Kidney glomerular epithelial cell (primary cell): ENCODE measurements at regions not wholly inside any gene's neighbourhood (a gene's known extent, or its start where the extent isn't known, plus 50 kb on each side); places are given as distances from the start of the nearest gene placed in this dataset.
A peak's percentile ranks its signal among the peaks of the same experiment; 100 is the strongest.

ENCODE experiments used
- DNase-seq: peaks from one replicate; lab custom pipeline; 2025; lab: John Stamatoyannopoulos, UW

GRCh38 chr19:30662211-30662861 is 290.2 kb downstream of the ZNF536 start:
- no peak for DNase-seq

DNA sequence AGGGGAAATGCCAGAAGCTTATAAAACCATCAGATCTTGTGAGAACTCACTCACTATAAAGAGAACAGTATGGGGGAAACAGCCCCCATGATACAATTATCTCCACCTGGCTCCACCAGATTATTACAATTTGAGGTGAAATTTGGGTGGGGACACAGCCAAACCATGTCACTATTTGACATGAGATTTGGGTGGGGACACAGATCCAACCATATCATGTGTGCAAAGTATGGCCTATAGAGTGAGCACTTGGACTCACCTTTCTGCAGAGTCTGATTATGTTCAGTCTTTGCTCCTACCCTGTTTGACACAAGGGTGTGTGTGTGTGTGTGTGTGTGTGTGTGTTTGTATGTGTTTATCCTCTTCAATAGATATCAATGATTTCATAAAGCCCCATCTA is 287.5 kb downstream of the ZNF536 start:
- no peak for DNase-seq

GRCh38 chr19:30656520-30657100 is 284.4 kb downstream of the ZNF536 start:
- no peak for DNase-seq

- no peak for DNase-seq
Observed at GRCh38 chr19:30653646-30654386, 281.6 kb downstream of the ZNF536 start.

- no peak for DNase-seq
Observed at GRCh38 chr19:30652751-30653150, 280.6 kb downstream of the ZNF536 start.

GRCh38 chr19:30651691-30652090 is 279.5 kb downstream of the ZNF536 start:
- no peak for DNase-seq

DNA sequence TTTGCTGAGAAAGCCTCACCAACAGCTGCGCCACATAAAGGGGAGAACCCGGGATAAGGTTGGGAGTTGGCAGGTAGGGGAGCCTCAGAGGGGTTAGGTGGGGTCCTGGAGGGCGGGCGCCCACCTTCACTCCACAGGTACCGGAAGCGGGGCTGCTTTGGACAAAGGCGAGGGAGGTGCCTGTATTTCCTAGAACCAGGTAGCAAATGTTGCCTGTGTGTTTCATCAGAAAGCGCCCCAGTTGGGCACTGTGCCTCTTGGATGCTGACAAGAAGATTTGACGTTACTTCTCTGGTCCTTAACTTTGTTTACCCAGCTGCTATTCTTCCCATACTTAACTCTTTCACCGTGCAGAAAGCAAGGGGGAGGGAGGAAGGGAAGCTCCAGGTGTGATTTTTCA is 278.9 kb downstream of the ZNF536 start:
- no peak for DNase-seq

- DNase-seq, result peak; percentile 53
Observed at GRCh38 chr19:30649934-30650614, 277.9 kb downstream of the ZNF536 start.

DNA sequence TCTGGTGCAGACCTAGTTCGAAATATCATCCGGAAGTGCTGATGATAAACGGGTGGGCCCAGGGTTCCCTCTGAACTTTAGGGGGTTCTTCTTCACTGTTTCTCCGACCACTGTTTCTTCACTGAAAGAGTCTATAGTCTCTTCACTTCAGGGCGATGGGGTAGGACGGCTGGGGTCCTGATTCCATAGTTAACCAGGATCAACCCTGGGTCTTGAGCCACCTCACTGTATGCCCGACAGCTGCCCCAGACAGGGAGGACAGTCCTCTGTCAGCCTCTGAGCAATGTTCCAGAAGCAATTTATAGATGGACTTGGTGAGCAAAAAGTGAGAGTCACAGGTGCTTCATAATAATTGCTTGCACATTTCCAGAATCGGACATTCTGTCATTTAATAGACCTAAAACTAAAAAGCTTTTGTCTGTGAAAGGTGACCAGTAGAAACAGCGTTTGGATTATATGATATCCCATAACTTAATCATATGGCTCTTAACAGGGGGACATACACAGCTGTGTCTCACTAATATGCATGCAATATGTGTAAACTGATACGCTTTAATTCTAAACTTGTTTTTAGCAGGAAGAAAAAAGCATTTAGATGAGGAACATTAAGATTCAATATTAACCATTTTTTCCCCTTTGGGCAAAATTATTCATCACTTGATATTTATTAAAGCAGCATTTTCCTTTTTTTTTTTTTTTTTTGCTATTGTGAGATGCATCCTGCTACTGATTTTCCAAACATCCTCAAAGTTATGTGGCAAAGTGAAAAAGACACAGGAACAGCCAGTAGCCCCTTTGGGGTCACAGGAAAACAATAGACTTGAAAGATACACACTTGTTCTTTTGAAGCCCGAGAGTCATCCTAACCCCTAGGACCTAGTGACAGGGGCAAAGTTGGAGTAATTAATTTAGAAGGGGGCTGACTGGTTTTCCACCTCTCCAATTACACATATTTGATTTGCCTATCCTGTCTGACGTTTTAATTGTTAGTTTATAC is 277.0 kb downstream of the ZNF536 start:
- no peak for DNase-seq

DNA sequence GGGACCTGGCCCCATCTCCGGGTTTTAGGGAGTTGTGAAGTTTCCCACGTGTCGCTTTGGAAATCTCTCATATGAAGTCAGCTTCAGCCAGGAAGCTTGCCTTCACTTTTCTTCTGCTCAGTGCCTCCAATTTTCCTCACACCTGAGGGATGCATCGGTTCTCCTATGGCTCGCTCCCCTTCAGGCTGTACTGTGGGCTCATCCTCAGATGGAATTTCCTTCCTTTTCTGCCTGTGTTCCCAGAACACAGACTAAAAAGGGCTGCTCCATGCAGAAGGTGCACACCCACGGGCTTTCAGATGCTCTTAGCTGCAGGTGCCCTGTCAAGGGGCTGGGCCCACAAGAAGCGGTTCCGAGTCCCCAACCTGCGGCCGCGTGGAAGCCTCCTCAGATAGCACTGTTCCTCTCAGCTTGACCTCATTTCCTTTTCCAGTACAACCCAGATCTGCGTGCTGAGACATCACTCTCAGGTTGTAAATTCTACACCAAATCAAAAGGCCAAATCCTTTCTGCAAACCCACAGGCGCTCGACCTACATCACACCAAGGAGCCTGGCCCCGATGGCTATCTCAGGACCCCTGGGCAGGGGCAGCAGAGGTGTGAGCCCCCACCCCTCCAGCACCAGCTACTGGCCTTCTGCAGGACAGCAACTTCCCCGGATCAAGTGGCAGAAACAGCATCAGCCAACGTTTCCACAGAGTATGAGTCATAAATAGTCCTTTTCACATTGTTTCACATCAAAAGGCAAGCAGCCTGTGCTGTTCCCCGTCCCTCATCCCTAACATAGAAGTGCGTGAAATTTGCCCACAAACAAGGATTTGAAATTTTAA is 275.9 kb downstream of the ZNF536 start:
- DNase-seq, result no peak

DNA sequence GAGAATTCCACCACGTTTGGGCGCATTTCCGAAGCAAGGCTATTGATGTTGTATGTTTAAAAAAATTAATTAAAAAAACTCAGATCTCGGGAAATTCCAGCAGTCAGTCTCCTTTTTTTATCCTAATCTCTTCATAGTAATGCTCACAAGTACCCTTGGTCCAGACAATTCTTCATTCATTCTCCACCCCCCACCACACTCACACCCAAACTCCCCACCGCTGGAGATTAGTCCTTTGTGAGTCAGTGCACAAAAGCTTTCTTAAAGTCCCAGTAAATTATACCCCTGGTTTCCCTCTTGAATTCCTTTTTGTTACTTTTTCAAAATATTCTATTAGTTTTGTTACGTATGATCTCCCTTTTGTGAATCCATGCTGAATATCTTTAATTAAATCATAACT is 274.6 kb downstream of the ZNF536 start:
- DNase-seq, result no peak

DNA sequence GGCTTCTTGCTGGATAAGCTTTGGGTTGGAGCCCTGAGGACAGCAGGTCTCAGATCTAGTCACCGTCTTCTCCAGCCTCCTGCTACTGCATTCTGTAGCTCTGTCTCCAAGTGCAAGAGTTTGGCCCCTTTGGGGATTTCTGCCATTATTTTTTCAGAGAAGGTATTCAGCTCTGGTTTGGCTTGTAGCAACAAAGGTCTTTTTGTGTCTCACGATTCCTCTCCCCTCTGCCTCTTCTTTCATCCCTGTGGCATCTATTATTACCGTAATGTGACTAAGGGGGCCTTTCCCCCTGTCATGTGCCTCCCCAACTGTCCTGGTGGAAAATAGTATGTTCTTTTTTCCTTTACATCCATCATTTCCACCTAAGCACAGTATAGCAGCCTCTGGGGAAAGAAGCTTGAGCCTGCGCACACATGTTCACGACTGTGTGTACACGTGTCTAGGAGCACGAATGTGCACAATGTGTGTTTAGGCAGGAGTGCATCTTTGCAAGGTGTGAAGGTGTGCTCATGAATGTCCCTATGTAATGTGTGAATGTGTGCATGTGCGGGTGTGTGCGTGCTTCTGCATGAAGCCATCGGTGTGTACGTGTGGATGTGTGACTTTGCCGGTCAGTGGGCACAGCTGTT is 273.9 kb downstream of the ZNF536 start:
- DNase-seq, result no peak

- DNase-seq, result no peak
Observed at GRCh38 chr19:30640252-30640965, 268.2 kb downstream of the ZNF536 start.

DNA sequence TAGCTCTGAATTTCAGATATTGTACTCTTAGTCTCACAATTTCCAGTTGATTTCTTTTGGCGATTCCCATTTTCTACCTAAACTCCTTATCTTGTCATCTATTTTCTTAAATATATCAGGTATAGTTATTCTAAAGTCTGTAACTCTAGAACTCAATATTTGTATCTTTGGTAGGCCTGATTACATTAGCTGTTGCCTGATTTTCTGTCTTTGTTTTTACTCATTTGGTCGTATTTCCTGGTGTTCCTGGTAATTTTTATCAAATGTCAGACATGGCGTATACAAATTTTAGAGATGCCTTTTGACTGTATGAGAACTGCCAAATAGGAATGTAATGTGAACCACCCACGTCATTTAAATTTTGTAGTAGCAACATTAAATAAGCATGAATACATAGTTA is 266.7 kb downstream of the ZNF536 start:
- no peak for DNase-seq

DNA sequence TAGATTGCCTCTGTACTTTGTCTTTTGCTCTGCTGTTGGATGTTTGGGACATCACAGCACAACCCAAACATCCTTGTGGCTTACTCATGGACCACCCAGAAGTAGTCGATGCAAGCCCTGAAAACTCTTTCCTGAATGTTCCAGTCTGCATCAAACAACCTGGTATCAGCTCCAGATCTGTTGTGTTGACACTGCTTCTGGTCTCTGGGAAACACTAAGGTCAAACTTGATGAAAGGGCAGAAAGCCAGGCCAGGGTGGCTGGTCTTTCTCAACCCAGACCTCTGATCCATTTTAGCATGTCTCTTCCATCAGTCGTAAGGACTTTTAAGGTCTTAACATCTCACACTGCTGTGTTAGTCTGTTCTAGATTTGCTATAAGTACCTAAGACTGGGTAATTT is 265.7 kb downstream of the ZNF536 start:
- DNase-seq, result no peak

DNA sequence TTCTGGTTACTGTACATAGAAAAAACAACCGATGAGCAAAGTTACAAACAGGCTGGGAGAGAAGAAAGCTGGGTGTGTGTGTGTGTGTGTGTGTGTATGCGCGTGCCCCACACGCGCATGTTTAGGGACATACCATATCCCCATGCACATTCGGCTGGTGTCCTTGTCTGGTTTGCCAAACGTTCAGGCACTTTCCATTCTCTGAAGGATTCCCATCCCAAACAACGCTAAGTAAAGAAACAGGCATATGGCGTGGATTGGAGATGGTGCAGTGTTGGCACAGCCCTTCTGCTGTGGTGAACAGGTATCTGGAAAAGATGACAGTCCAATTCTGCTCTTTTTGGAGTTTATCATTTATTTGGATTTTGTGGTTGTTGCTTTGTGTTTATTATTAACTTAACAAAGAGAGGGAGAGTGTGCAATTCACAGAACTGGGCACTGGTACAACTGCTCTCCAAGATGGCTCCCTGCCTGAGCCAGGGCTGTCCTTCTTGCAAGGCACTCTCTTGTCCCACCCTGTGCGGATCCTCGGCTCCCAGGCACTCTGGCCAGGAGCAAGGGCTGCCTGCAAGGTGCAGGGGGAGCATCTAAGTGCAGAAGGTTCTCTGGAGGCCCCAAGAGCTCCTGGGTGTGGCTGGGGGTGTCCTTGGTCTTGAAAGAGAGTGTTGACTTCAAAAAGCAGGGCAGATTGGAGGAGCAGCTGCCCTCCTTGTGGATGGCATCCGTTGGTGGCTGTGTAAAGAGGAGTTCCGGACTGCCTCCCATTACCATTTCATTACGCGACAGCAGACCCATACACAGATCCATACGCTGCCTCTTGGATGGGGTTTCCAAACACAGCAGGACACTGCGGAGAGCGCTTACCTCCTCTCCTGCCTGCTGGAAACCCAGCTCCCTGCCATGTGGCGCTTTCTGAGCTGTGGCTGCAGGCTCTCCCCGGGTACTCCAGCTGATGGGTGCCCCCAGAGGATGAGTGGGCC is 263.1 kb downstream of the ZNF536 start:
- no peak for DNase-seq

DNA sequence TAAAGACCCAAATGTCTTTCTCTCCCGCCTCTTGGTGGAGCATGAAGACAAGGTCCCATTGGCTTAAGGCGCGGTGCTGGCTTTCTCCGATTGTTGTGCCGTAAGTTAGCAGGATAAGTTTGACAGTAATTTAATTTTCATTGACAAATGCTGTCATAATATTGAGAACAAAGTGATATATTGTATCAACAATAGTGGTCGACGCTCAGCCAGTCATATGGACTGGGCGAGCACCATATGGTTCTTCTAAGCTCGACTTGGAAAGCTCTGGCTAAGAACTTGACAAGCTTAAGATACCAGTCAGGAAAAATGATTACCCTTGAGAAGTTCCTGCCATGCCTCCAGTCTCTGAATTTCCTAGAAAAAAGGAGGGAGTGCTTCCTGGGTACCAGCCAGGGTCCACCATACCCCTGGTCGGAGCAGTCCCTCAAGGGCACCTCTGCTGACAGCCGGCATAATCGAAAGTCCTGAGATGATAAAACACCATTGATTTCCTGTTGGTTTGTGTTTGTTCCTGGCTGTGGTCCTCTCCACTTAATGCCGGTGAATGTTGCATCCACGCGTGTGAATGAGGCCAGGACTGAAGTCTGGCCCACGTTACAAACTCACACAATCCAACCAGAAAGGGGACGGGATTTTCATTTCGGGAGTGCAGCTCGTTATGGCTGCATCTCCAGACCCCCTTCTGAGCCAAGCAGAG is 262.1 kb downstream of the ZNF536 start:
- no peak for DNase-seq

DNA sequence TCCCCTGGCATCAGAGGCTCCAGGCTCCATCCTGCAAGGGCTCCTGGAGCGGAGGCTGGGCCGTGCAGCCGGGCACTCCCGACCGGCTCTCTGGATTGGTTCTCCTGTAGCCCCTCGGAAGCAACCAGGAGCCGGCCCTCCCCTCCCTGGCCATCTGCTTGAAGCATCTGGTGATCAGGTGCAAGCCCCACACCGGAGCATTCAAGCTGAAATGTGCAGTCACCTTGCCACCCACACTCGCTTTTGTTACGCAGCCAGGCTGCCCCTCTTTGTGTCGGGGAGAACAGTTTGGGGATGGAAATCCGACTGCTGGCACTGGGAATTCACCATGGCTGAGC is 258.8 kb downstream of the ZNF536 start:
- DNase-seq, result no peak
